ENCODE measurements at regions not wholly inside any gene's neighbourhood (a gene's known extent, or its start where the extent isn't known, plus 50 kb on each side); places are given as distances from the start of the nearest gene placed in this dataset.
A peak's percentile ranks its signal among the peaks of the same experiment; 100 is the strongest.

DNA sequence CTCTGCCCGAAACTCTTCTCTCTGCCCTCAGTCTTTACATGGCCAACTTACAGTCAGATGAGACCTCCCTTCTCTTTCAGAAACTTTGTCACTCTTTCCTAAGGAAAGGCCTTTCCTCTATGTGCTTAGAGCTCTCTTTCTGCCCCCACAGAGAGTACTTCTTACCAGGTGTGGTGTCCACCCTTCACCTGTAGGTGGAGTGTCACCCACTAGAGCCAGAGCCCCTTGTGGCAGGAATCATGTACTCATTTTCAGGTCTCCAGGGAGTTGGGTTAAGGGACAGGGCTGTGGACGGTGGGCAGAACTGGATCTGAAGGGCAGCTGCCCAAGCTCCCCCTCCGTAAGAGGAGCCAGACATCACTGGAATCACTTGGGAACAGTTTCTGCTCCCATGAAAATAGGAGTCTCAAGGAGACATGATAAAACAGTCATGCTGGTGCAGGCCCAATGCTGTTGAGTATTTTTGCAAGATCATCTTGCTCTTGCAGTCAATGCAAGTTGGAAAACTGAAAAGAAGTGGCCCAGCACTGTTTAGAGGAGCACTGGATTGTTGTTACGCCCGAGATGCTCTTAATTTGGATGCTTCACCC, 436.7 kb downstream of the ZSWIM6 start:
- peak; percentile 16 to 53 (median 25) for DNase-seq
- H3K9me3 ChIP-seq, result no peaks in the 10 kb centered on the region
- H3K4me3 ChIP-seq, result no peak overlapping the region
- no peaks in the 10 kb centered on the region for H3K4me1 ChIP-seq
- no peak overlapping the region for H3K27ac ChIP-seq
- WGBS, 2 donors, result 82 to 91% methylated on average over 5 of the region's 5 CpGs
- intact Hi-C loops (cut with DNase I), result no loop called here
- no peaks in the 10 kb centered on the region for H3K36me3 ChIP-seq (replicated peaks in 1 of 2; ENCODE audit: insufficient read depth in 1 of 2, low read depth in 2 of 2)
- TF ChIP-seq, protein P1, sequence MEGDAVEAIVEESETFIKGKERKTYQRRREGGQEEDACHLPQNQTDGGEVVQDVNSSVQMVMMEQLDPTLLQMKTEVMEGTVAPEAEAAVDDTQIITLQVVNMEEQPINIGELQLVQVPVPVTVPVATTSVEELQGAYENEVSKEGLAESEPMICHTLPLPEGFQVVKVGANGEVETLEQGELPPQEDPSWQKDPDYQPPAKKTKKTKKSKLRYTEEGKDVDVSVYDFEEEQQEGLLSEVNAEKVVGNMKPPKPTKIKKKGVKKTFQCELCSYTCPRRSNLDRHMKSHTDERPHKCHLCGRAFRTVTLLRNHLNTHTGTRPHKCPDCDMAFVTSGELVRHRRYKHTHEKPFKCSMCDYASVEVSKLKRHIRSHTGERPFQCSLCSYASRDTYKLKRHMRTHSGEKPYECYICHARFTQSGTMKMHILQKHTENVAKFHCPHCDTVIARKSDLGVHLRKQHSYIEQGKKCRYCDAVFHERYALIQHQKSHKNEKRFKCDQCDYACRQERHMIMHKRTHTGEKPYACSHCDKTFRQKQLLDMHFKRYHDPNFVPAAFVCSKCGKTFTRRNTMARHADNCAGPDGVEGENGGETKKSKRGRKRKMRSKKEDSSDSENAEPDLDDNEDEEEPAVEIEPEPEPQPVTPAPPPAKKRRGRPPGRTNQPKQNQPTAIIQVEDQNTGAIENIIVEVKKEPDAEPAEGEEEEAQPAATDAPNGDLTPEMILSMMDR (IDR thresholded peaks at IDR 0.05), result peak; percentile 22 to 84 (median 62)
- TF ChIP-seq POLR2A (IDR thresholded peaks at IDR 0.05), result no peak
- no peak for ATAC-seq
- H3K27me3 ChIP-seq, result no peaks in the 10 kb centered on the region

DNA sequence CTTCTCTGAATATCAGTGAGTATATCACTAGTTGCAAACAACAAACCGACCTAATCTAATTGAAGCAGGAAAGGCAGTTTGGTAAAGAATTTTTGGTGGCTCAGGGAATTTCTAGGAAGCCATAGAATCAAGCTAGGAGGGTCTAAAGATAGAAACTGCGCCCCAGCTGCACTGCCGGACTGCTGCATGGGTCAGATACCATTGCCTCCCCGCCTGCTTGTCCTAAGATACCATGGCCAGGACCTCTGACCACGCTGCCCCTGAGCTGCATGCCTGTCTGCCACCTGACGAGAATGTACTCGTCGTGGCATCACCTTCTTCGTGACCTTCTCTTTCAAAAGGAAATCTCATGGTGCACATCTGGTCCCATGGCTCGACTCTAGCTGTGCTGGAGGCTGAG, 439.0 kb downstream of the ZSWIM6 start:
- Histone ChIP-seq H3K9me3 (no peaks in the 10 kb centered on the region), H3K4me1 (no peaks in the 10 kb centered on the region), H3K4me3 (no peak overlapping the region), H3K27me3 (no peaks in the 10 kb centered on the region), H3K27ac (no peak overlapping the region), H3K36me3 (replicated peaks in 1 of 2; ENCODE audit: insufficient read depth in 1 of 2, low read depth in 2 of 2) (no peaks in the 10 kb centered on the region)
- DNase-seq (no peak), ATAC-seq (no peak)
- TF ChIP-seq, protein P1 (IDR thresholded peaks at IDR 0.05), result no peak
- TF ChIP-seq POLR2A (IDR thresholded peaks at IDR 0.05), result no peak
- intact Hi-C loops (cut with DNase I), result no loop called here
- WGBS, 2 donors, result 76 to 80% methylated on average over 10 of the region's 10 CpGs

GRCh38 chr5:61771808-61772207, 439.8 kb downstream of the ZSWIM6 start:
- H3K9me3 ChIP-seq, result no peaks in the 10 kb centered on the region
- intact Hi-C loops (cut with DNase I), result no loop called here
- no peaks in the 10 kb centered on the region for H3K4me1 ChIP-seq
- TF ChIP-seq, protein P1 (IDR thresholded peaks at IDR 0.05), result no peak
- TF ChIP-seq POLR2A (IDR thresholded peaks at IDR 0.05), result no peak
- DNase-seq (no peak), ATAC-seq (no peak)
- no peaks in the 10 kb centered on the region for H3K27me3 ChIP-seq
- H3K36me3 ChIP-seq (replicated peaks in 1 of 2; ENCODE audit: insufficient read depth in 1 of 2, low read depth in 2 of 2), result no peaks in the 10 kb centered on the region
- no peak overlapping the region for H3K4me3 ChIP-seq
- no peak overlapping the region for H3K27ac ChIP-seq

- Histone ChIP-seq H3K27ac (no peak overlapping the region), H3K4me1 (no peaks in the 10 kb centered on the region), H3K9me3 (no peaks in the 10 kb centered on the region), H3K4me3 (no peak overlapping the region), H3K27me3 (no peaks in the 10 kb centered on the region), H3K36me3 (replicated peaks in 1 of 2; ENCODE audit: insufficient read depth in 1 of 2, low read depth in 2 of 2) (no peaks in the 10 kb centered on the region)
- TF ChIP-seq, protein P1 (IDR thresholded peaks at IDR 0.05), result no peak
- TF ChIP-seq POLR2A (IDR thresholded peaks at IDR 0.05), result no peak
- 64 to 66% methylated on average over 4 of the region's 4 CpGs for WGBS, 2 donors
- intact Hi-C loops (cut with DNase I), result no loop called here
- no peak for ATAC-seq
- no peak for DNase-seq
Observed at GRCh38 chr5:61775901-61776300, 443.8 kb downstream of the ZSWIM6 start.

DNA sequence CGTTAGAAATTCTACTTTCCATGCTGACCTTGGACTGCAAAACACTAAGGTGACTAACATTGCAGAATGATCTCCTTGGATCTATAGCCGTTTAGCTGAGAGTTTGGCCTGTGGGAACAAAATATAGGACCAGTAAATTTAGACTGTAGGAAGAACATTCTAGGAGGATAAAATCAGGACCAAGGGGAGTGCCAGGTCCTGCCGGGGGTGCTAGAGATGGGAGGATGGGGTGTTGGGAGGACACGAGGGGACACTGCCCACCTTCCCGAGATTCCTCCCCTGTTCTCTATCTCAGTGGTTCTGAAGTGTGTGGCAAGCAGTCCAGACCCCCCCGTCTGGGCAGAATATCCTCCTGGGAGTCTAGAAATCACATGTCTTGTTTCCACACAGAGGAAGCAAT, 445.2 kb downstream of the ZSWIM6 start:
- no peaks in the 10 kb centered on the region for H3K9me3 ChIP-seq
- H3K27ac ChIP-seq, result no peak overlapping the region
- TF ChIP-seq, protein P1 (IDR thresholded peaks at IDR 0.05), result no peak
- TF ChIP-seq POLR2A (IDR thresholded peaks at IDR 0.05), result no peak
- no peak overlapping the region for H3K4me3 ChIP-seq
- no peak for ATAC-seq
- 51 to 52% methylated on average over 6 of the region's 6 CpGs for WGBS, 2 donors
- H3K36me3 ChIP-seq (replicated peaks in 1 of 2; ENCODE audit: insufficient read depth in 1 of 2, low read depth in 2 of 2), result no peaks in the 10 kb centered on the region
- H3K27me3 ChIP-seq, result no peaks in the 10 kb centered on the region
- no peaks in the 10 kb centered on the region for H3K4me1 ChIP-seq
- no peak for DNase-seq
- intact Hi-C loops (cut with DNase I), result no loop called here

All from body of pancreas (tissue), 4 donors.